ENCODE measurements at regions not wholly inside any gene's neighbourhood (a gene's known extent, or its start where the extent isn't known, plus 50 kb on each side); places are given as distances from the start of the nearest gene placed in this dataset.

- no peaks in the 10 kb centered on the region for H3K36me3 ChIP-seq (ENCODE audit: control insufficient read depth in 5 of 5, insufficient read depth in 5 of 5, low read length in 5 of 5)
- H3K4me3 ChIP-seq (ENCODE audit: low read depth in 1 of 5, low read length in 5 of 5) = no peak overlapping the region
- no peaks in the 10 kb centered on the region for H3K9me3 ChIP-seq (ENCODE audit: control insufficient read depth in 5 of 5, low read length in 5 of 5)
- no peak overlapping the region for H3K9ac ChIP-seq (ENCODE audit: low read length in 5 of 5)
- no peaks in the 10 kb centered on the region for H3K27me3 ChIP-seq (ENCODE audit: control insufficient read depth in 5 of 5, insufficient read depth in 4 of 5, low read length in 5 of 5)
- no peak overlapping the region for H3K27ac ChIP-seq (ENCODE audit: low read depth, low read length)
- peaks cover 0 to 11% (median 3%) of the 10 kb centered on the region in 5 donors for H3K4me1 ChIP-seq (ENCODE audit: control insufficient read depth in 5 of 5, insufficient read depth in 5 of 5, low read length in 5 of 5)
These were observed 590.2 kb downstream of the VRK1 start for GRCh38 chr14:97387252-97387874.

DNA sequence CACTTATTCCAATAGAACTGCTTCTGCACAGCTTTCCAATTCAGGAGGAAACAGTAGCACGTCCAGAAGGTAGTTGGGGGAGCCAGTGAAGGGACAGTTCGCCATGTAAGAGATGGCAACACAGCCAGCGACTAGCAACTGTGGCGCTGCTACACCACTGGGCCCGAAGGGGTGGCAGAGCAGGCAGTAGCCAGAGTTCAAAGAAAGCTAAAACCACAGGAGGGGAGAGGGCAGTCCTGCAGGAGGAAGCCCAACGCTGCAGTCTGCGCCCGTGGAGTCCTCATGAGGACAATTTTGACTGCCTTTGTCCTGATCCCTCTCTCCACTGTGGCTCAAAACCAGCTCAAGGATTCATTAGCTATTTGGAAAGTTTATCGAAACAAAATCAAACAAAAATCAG, 591.2 kb downstream of the VRK1 start:
- H3K27ac ChIP-seq (ENCODE audit: low read depth, low read length) = no peak overlapping the region
- no peaks in the 10 kb centered on the region for H3K9me3 ChIP-seq (ENCODE audit: control insufficient read depth in 5 of 5, low read length in 5 of 5)
- no peak overlapping the region for H3K4me3 ChIP-seq (ENCODE audit: low read depth in 1 of 5, low read length in 5 of 5)
- H3K36me3 ChIP-seq (ENCODE audit: control insufficient read depth in 5 of 5, insufficient read depth in 5 of 5, low read length in 5 of 5) = no peaks in the 10 kb centered on the region
- peaks cover 0 to 11% (median 3%) of the 10 kb centered on the region in 5 donors for H3K4me1 ChIP-seq (ENCODE audit: control insufficient read depth in 5 of 5, insufficient read depth in 5 of 5, low read length in 5 of 5)
- H3K27me3 ChIP-seq (ENCODE audit: control insufficient read depth in 5 of 5, insufficient read depth in 4 of 5, low read length in 5 of 5) = no peaks in the 10 kb centered on the region
- no peak overlapping the region for H3K9ac ChIP-seq (ENCODE audit: low read length in 5 of 5)

DNA sequence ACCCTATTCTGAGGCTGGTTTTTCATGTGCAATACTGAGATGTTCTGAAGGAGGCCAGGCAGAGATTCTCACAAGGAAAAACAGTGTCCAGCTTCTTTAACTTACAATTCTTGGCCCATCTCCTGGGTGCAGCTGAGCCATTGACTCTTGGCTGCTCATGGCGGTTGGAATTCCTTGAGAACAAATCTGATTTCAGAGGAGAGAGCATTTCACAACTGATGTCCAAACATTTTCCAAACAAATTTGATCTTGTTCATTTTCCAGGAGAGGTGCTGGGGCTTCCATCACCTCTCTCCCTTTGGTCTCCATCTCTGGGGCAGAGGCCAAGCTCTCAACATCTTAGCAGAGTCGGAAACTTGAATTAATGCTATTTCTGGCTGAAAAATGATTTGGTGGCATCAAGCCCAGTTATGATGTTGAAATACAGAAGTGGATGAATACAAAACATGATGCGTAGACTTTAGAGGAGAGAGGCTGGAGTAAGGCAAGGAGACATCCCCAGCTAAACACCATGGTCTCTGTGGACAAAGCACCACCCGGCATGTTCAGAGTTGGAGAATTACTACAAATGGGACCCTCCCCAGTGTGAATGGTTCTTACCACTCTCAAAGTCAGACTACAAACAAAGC, 593.0 kb downstream of the VRK1 start:
- Histone ChIP-seq H3K4me1 (ENCODE audit: control insufficient read depth in 5 of 5, insufficient read depth in 5 of 5, low read length in 5 of 5) (peaks cover 0 to 11% (median 3%) of the 10 kb centered on the region in 5 donors), H3K27me3 (ENCODE audit: control insufficient read depth in 5 of 5, insufficient read depth in 4 of 5, low read length in 5 of 5) (peaks cover 0 to 7% (median 5%) of the 10 kb centered on the region in 5 donors), H3K27ac (ENCODE audit: low read depth, low read length) (no peak overlapping the region), H3K36me3 (ENCODE audit: control insufficient read depth in 5 of 5, insufficient read depth in 5 of 5, low read length in 5 of 5) (no peaks in the 10 kb centered on the region), H3K9ac (ENCODE audit: low read length in 5 of 5) (no peak overlapping the region), H3K4me3 (ENCODE audit: low read depth in 1 of 5, low read length in 5 of 5) (no peak overlapping the region), H3K9me3 (ENCODE audit: control insufficient read depth in 5 of 5, low read length in 5 of 5) (no peaks in the 10 kb centered on the region)

DNA sequence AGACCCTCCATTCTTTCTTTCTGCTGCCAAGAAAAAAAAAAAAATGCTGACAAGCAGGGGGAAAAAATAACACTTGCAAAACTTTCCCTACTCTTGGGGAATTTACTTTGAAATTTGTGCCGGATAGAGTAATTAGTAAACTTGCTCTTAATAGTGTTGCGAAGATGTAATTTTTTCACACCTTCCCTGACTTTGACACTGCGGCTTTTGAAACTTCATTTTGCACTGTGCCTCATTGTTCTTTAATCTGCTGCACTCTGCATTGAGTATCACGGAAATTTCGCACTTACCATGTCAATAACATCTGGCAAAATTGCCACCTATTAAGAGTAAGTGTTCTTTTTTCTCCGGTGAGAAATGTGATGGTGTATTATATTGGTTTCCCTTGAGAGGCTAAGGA, 596.1 kb downstream of the VRK1 start:
- no peak overlapping the region for H3K4me3 ChIP-seq (ENCODE audit: low read depth in 1 of 5, low read length in 5 of 5)
- no peak overlapping the region for H3K27ac ChIP-seq (ENCODE audit: low read depth, low read length)
- H3K9me3 ChIP-seq (ENCODE audit: control insufficient read depth in 5 of 5, low read length in 5 of 5) = no peaks in the 10 kb centered on the region
- H3K4me1 ChIP-seq (ENCODE audit: control insufficient read depth in 5 of 5, insufficient read depth in 5 of 5, low read length in 5 of 5) = peaks cover 0 to 11% (median 3%) of the 10 kb centered on the region in 5 donors
- H3K36me3 ChIP-seq (ENCODE audit: control insufficient read depth in 5 of 5, insufficient read depth in 5 of 5, low read length in 5 of 5) = no peaks in the 10 kb centered on the region
- no peak overlapping the region for H3K9ac ChIP-seq (ENCODE audit: low read length in 5 of 5)
- peaks cover 0 to 8% (median 7%) of the 10 kb centered on the region in 5 donors for H3K27me3 ChIP-seq (ENCODE audit: control insufficient read depth in 5 of 5, insufficient read depth in 4 of 5, low read length in 5 of 5)

DNA sequence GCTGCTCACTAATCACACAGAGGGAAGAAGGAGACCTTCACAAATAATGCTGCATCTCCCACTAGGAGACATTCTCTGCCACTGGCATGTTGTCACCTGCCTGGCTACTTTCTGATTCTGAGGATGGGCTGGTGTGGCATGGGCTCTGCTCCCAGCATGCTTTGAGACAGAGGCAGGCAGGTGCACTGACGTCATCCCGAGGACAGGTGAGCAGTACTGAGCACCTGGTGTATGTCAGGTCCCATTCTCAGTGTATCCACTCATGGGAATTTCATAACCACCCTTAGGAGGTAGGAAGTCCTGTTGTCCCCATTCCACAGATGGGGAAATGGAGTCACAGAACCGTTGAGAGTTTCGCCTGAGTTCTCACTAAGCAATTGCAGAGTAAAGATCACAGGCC, 597.9 kb downstream of the VRK1 start:
- H3K4me3 ChIP-seq (ENCODE audit: low read depth in 1 of 5, low read length in 5 of 5) = no peak overlapping the region
- no peak overlapping the region for H3K27ac ChIP-seq (ENCODE audit: low read depth, low read length)
- peaks cover 0 to 3% (median 0%) of the 10 kb centered on the region in 5 donors for H3K9me3 ChIP-seq (ENCODE audit: control insufficient read depth in 5 of 5, low read length in 5 of 5)
- H3K4me1 ChIP-seq (ENCODE audit: control insufficient read depth in 5 of 5, insufficient read depth in 5 of 5, low read length in 5 of 5) = peaks cover 0 to 6% (median 0%) of the 10 kb centered on the region in 5 donors
- H3K27me3 ChIP-seq (ENCODE audit: control insufficient read depth in 5 of 5, insufficient read depth in 4 of 5, low read length in 5 of 5) = peaks cover 0 to 8% (median 7%) of the 10 kb centered on the region in 5 donors
- H3K9ac ChIP-seq (ENCODE audit: low read length in 5 of 5) = no peak overlapping the region
- H3K36me3 ChIP-seq (ENCODE audit: control insufficient read depth in 5 of 5, insufficient read depth in 5 of 5, low read length in 5 of 5) = no peaks in the 10 kb centered on the region

DNA sequence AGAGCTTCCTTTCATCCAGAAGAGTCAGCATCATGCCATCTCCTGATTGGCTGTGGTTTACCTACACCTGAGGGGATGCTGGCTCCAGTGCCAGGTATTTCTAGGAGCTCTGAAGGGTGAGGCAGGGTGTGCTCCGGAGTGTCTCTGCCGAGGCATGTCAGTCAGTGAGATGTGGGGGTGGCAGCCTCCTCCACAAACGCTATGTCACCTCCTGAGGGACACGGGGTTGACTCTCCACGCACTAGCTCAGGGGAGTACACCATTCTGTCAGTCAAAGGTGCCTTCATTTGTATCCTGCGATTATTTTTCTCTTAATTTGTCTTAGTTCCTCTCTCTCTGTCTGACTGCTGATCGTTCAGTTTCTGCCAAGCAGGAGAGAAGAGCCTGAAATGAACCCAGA, 604.5 kb downstream of the VRK1 start:
- Histone ChIP-seq H3K36me3 (ENCODE audit: control insufficient read depth in 5 of 5, insufficient read depth in 5 of 5, low read length in 5 of 5) (no peaks in the 10 kb centered on the region), H3K4me3 (ENCODE audit: low read depth in 1 of 5, low read length in 5 of 5) (no peak overlapping the region), H3K27me3 (ENCODE audit: control insufficient read depth in 5 of 5, insufficient read depth in 4 of 5, low read length in 5 of 5) (no peaks in the 10 kb centered on the region), H3K27ac (ENCODE audit: low read depth, low read length) (no peak overlapping the region), H3K4me1 (ENCODE audit: control insufficient read depth in 5 of 5, insufficient read depth in 5 of 5, low read length in 5 of 5) (no peaks in the 10 kb centered on the region), H3K9me3 (ENCODE audit: control insufficient read depth in 5 of 5, low read length in 5 of 5) (peaks cover 0 to 7% (median 0%) of the 10 kb centered on the region in 5 donors), H3K9ac (ENCODE audit: low read length in 5 of 5) (no peak overlapping the region)

DNA sequence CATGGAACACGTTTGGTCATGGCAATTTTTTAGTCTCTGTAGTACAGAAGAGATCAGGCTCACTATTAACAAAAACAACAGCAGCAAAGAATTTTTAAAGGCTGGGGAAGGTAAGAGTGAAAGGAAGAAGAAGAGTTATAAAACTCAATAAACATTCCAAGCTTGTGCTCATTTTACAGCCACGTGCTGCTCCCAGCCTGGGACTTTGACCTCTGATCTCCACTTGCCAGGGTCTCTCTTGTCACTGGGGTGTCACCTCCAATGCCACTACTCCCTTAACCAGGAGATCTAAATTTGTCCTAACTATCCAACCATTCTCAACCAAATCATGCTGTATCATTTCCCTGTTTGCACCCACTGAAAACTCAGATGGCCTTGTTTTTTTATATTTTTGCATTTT, 605.1 kb downstream of the VRK1 start:
- Histone ChIP-seq H3K4me1 (ENCODE audit: control insufficient read depth in 5 of 5, insufficient read depth in 5 of 5, low read length in 5 of 5) (no peaks in the 10 kb centered on the region), H3K27me3 (ENCODE audit: control insufficient read depth in 5 of 5, insufficient read depth in 4 of 5, low read length in 5 of 5) (no peaks in the 10 kb centered on the region), H3K9ac (ENCODE audit: low read length in 5 of 5) (no peak overlapping the region), H3K9me3 (ENCODE audit: control insufficient read depth in 5 of 5, low read length in 5 of 5) (peaks cover 0 to 7% (median 0%) of the 10 kb centered on the region in 5 donors), H3K27ac (ENCODE audit: low read depth, low read length) (no peak overlapping the region), H3K4me3 (ENCODE audit: low read depth in 1 of 5, low read length in 5 of 5) (no peak overlapping the region), H3K36me3 (ENCODE audit: control insufficient read depth in 5 of 5, insufficient read depth in 5 of 5, low read length in 5 of 5) (no peaks in the 10 kb centered on the region)

- Histone ChIP-seq H3K36me3 (ENCODE audit: control insufficient read depth in 5 of 5, insufficient read depth in 5 of 5, low read length in 5 of 5) (no peaks in the 10 kb centered on the region), H3K9ac (ENCODE audit: low read length in 5 of 5) (no peak overlapping the region), H3K9me3 (ENCODE audit: control insufficient read depth in 5 of 5, low read length in 5 of 5) (no peaks in the 10 kb centered on the region), H3K27me3 (ENCODE audit: control insufficient read depth in 5 of 5, insufficient read depth in 4 of 5, low read length in 5 of 5) (peaks cover 0 to 20% (median 14%) of the 10 kb centered on the region in 5 donors), H3K27ac (ENCODE audit: low read depth, low read length) (no peak overlapping the region), H3K4me3 (ENCODE audit: low read depth in 1 of 5, low read length in 5 of 5) (no peak overlapping the region), H3K4me1 (ENCODE audit: control insufficient read depth in 5 of 5, insufficient read depth in 5 of 5, low read length in 5 of 5) (no peaks in the 10 kb centered on the region)
These were observed 610.7 kb downstream of the VRK1 start for GRCh38 chr14:97407701-97408407.

GRCh38 chr14:97408503-97408902, 611.3 kb downstream of the VRK1 start:
- no peak overlapping the region for H3K9ac ChIP-seq (ENCODE audit: low read length in 5 of 5)
- no peak overlapping the region for H3K27ac ChIP-seq (ENCODE audit: low read depth, low read length)
- H3K4me1 ChIP-seq (ENCODE audit: control insufficient read depth in 5 of 5, insufficient read depth in 5 of 5, low read length in 5 of 5) = peaks cover 0 to 5% (median 0%) of the 10 kb centered on the region in 5 donors
- no peaks in the 10 kb centered on the region for H3K36me3 ChIP-seq (ENCODE audit: control insufficient read depth in 5 of 5, insufficient read depth in 5 of 5, low read length in 5 of 5)
- no peak overlapping the region for H3K4me3 ChIP-seq (ENCODE audit: low read depth in 1 of 5, low read length in 5 of 5)
- no peaks in the 10 kb centered on the region for H3K9me3 ChIP-seq (ENCODE audit: control insufficient read depth in 5 of 5, low read length in 5 of 5)
- H3K27me3 ChIP-seq (ENCODE audit: control insufficient read depth in 5 of 5, insufficient read depth in 4 of 5, low read length in 5 of 5) = peaks cover 0 to 22% (median 14%) of the 10 kb centered on the region in 5 donors

Data from subcutaneous abdominal adipose tissue (tissue), 5 donors.